KBM-7 (cell line): ENCODE measurements at regions not wholly inside any gene's neighbourhood (a gene's known extent, or its start where the extent isn't known, plus 50 kb on each side); places are given as distances from the start of the nearest gene placed in this dataset.
A peak's percentile ranks its signal among the peaks of the same experiment; 100 is the strongest.

Experiments used
- DNase-seq: peaks from one replicate; pipeline ENCODE4 v3.0.0-alpha.2; 2015
- in situ Hi-C: fragments of 300-500 bp; cut with MboI; formaldehyde crosslinking; loops from 2 replicates; pipeline ENCODE4 v1.14.3; 2020; ENCODE audit warnings: low sequenced_read_pairs, low pct_unique_long_range_greater_than_20kb, mixed read lengths

DNA sequence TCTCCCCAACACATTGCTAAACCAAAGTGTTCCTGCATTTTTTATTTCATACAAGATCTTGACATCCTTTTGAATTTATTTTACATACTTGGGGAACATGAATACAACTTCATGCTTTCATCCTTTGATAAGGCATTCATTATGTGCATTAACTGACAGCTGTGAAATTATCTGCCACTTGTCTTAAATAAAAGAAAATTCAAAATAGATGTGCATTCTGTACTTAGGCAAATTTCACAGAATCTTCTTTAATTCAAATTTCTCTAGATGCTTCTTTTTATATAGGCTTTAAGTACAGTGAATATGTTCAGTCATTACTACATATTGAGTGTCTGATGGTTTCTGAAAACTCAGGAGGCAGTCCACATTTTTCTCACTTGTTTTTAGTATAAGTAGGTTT is 518.1 kb downstream of the EPHA5 start:
- DNase-seq: no peak
- in situ Hi-C loops: no loop called here

DNA sequence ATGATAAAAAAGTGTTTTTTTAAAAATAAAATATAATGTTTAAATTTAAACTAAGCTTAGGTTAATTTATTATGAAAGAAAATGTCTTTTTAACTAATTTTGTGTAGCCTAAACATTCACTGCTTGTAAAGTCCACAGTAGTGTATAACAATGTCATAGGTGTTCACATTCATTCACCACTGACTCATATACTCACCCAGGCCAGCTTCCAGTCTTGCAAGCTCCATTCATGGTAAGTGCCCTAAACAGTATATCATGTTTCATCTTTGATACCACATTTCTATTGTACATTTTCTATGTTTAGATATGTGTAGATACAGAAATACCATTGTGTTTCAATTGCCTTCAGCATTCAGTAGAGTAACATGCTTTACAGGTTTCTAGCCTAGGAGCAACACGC is 530.3 kb downstream of the EPHA5 start:
- no peak for DNase-seq
- in situ Hi-C loops: no loop called here

DNA sequence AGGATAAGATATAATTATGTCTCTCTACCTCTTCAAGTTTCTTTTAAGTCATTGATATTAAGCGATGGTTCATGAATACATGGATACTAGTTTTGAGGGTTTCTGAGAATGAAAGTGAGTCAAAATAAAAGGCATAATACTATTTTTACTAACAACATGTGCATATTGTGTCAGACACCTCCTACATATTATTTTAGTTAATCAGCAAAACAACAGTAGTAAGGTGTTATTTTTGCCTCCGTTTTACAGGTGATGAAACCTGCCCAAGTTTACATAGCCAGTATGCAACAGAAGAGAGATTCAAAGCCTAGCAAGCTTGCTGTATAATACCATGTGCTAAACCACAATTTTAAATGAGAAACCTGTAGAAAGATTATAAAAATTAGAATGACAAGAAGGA is 544.1 kb downstream of the EPHA5 start:
- no peak for DNase-seq
- in situ Hi-C loops: no loop called here

DNA sequence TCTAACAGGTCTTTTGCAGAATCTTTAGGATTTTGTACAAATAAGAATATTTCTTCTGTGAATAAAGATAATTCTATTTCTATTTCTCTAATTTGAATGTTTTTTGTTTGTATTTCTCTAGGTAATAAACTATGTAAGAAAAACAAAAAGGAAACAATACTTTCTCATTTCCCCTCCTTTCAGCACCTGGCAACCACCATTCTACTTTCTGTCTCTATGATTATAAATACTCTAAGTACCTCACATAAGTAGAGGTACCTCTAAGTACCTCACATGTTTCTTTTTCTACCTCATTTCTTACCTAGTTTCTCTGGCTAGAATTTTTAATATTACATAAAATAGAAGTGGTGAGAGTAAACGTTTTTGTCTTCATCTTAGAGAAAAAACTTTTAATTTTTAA is 550.0 kb downstream of the EPHA5 start:
- in situ Hi-C loops: no loop called here

DNA sequence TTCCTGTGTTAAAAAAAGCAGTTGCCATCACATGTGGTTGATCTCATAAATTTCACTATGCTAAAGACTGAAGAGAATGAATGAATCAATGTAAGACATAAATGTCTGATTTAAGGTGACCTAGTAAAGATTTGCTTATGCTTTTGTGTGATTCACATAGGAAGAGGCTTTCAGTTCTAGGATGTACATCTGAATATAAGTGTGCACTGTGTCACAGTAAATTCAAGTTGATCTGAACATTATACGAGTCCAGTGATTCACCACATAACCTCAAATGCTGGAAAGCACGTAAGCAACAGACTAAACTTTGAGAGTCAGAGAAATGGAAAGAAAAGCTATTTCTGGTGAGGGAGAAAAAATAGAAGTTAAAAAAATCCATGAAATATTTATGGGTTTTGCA is 567.9 kb downstream of the EPHA5 start:
- DNase-seq: no peak
- in situ Hi-C loops: no loop called here

More for the DNA sequence above, 550.0 kb downstream of the EPHA5 start:
- no peak for DNase-seq

DNA sequence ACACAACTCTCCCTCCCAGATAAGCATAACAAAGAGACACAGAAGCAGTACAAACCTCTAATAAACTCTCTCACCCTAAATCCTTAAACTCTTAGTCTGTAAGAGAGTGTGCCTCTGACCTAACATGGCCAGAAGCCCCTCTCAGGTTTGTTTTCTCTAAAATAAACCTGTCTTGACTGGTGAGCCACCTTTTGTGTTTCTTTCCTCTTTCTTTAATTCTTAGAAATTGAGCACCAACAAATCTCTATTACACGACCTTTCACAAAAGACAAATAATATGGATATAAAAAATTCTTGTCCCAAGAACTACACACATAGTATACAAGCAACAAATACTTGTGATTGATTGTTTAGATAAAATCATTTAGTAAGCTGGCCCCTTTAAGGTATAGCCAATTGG is 573.7 kb downstream of the EPHA5 start:
- DNase-seq: no peak
- in situ Hi-C loops: no loop called here

DNA sequence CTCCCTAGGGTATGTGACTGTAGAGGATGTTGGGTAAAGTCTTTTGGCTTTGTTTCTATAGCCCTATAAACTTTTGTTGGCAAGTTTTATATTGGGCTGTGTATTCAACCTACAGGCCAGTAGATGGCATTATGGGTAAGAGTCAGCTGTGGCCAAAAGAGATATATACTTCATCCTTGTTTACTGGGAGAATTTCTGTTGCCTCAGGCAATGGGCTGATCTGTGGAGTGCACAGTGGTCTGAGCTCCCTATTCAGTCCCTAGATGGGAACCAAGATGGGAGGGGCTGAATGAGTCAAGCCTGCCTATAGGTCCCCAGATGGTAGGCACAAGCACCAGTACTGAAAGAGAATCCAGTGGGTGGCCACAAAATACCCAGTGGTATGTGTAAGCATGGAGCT is 580.6 kb downstream of the EPHA5 start:
- DNase-seq: no peak
- in situ Hi-C loops: no loop called here

DNA sequence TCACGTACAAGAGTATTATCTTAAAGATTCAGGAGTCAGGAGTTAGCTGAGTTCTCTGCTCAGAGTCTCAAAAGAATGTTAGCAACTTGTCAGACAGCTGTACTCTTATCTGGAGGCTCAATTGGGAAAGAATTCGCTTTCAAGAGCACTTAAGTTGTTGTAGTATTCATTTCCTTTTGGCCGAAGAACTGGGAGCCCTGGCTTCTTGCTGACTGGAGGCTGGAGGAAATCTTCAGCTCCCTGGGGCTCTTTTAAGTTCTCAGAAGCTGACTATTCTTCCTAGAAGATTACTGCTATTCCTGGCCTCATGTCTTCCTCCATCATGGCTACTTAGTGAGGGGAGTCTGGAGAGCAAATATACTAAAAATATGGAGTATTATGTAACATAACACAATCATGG is 587.2 kb downstream of the EPHA5 start:
- peak; percentile 11 for DNase-seq
- in situ Hi-C loops: no loop called here

DNA sequence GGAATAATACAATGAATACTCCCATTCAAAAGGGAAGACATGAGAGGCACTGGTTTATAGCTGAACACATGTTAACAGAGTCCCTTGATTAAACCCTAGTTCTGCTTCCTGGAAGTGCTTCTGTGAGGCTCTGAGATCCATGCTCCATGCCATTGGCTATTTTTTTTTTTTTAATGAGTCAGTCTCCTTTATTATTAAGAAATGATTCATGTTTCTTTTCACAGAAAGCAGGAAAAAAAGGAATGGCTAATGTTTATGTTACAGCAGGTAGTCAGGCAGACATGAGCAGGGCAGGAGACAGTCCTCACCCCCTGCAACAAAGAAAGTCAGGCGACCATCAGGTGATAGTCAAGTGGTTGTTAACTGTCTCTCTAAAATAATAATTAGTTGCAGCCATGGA is 598.7 kb downstream of the EPHA5 start:
- DNase-seq: no peak
- in situ Hi-C loops: no loop called here

DNA sequence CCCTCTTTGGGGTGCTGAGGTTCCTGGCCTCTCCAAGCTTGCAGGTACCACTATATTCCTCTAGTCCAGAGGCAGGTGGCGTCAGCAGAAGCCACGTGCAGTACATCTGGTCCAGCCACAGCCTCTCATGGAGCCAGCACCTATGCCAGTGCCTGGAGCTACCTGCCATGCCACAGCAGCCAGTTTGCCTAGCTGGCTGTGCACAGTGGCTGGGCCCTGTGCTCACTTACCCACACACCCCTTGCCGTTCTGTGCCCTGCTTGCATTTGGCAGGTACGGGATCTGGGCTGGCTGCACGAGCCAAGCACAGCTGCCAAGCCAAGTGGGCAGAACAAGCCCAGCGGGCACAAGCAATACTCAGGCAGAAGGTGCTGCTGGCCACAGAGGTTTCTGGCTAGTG is 601.1 kb downstream of the EPHA5 start:
- no peak for DNase-seq
- in situ Hi-C loops: no loop called here

DNA sequence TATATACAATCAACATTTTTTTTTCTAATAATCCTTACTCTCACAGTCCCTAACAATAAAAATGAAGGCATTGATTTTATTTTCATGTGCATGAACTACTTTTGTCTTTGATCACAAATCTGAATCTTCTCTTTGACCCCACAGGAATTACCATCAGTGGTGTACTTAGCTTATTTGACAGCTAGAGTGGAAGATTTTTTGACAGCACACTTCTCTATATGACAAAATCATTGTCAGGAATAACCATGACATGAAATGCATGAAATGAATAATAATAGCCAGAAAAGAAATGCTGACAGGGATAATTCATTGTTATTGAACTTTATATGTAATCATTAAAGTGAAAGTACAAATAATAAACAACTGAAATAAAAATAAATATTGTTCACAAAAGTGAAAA is 604.2 kb downstream of the EPHA5 start:
- DNase-seq: no peak
- in situ Hi-C loops: no loop called here

DNA sequence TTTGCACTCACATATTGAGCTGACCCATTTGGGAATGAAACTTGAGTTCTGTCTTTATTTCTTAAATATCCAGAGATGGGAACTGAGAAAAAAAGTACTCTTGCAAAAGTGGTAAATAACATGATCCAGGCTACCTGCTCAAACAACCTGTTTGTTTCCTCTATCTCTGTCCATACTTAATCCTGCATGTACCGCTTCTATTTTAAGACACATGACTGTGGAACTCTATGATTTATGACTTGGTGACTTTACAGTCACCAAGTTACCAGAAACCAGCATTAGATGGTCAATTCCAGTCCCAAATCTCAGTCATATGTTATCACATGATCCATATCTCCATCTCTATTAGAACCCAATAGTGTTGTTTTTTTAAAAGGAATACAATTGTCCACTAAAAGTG is 606.7 kb downstream of the EPHA5 start:
- in situ Hi-C loops: no loop called here
- no peak for DNase-seq

DNA sequence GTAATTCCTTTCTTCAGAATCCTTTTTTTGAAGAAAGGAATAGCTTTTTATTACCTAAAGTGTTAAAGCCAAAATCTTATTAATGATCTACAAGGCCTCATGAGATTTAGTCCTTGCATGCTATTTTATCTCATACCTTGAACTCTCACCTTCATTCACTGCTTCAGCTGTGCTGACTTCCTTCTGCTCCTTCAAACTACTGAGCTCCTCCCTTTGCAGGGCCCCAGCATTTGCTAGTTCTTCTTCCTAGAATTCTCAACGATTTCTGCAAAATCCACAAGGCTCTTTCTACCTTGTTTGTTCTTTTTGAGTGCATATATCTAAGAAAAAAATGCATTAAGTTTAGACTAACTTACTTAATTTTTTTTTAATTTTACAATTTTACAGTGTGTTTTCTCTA is 619.5 kb downstream of the EPHA5 start:
- in situ Hi-C loops: no loop called here
- DNase-seq: peak; percentile 77

DNA sequence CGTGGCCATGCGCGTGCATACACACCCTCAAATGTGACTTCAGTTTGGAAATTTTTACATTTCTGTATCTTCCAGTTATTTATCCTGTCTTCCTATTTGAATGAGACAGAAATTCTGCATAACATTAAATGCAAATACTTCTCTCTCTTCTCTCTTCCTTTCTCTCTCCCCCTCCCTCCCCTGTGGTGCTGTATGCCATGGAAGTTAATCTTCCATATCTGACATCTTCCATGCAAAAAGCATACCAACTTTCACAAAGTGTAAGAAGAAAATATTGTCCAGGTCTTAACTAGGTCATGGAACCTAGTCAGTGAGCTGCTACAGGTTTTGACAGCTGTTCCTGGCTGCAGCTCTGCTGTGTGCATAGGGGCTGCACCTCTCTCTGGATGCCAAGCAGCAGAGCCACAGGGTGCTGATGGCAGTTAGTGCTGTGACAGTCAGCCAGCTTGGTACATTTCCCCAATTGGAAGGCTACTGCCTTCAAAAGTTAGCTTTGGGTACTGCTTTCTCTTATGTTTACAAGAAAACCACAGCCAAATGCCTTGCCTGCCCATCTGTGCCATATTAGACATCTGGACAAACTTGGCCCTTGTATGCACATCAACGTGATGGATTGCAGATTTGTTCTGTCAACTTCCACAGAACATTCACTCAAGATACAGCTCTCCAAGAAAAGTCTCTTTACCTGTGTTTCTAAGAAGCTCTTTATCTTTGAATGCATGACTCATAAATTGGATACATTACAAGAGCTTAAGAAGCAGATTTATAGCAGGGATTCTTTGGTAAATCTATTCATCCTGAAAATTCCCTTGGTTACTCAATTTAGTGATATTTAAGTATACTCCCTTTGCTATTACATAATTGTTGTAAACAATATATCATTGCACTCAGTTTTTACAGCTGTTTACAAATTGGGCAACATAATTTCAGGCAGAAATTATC is 623.8 kb downstream of the EPHA5 start:
- DNase-seq: peak; percentile 10
- in situ Hi-C loops: no loop called here

DNA sequence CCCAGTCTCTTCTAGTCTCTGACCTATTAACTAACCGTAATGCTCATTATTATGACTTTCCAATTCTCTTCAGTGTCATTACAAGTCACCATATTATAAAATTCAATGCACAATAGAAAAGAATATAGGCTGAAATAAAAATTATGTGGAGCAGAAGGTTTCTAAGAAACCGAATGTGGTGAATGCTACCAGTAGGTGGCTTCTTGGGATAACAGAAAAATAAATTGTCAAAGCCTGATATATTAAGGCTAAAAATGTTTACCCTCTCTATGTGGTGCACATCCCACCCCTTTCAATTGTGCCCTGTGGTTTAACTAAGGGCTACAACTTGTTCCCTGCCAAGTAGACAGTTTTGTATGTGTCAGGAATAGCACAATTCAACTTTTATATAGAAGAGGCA is 624.6 kb upstream of the TECRL start:
- in situ Hi-C loops: no loop called here
- peak; percentile 9 for DNase-seq

DNA sequence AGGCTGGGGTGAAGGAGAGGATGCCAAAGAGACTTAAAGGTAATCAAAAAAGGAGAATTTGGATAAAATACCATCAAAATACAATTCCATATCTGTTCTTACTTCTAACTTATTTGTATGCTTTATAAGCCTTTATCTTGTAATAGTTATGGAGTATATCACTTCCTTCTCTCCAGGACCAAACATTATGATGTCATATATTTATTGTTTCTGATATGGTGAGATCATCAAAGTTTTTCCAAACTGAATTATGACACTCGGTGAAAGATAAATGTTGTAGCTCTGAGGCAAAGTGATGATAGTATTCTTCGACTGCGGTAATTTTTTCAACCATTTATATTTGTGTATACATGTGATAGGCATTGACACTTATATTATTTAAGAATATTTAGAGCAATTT is 619.3 kb upstream of the TECRL start:
- in situ Hi-C loops: no loop called here

DNA sequence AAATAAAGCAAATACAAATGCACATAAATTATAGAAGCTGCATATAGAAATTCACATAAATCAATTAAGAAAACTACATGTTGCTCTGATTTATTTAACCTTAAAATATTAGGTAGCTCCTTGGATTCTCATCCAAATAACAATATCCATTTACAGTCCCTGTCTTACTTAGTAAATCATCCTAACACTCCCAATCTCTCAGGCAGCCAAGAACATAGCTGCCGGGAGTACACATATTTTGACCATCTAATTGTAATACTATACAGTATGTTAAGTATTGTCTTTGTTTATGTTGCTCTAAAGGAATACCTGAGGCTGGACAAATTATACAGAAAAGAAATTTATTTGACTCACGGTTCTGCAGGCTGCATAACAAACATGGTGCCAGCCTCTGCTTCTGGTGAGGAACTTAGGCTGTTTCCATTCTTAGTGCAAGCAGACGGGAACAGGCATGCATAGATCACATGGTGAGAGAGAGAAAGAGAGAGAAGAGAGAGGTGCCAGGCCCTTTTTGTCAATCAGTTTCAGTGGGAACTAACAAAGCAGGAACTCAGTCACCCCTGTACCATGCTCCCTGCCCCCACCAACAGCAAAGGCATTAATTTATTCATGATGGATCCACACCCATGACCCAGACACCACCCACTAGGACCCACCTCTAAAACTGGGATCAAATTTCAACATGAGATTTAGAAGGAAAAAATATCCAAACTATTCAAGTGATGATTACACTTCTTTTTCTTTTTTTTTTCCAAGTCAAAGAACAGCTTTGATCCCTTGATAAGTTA is 614.8 kb upstream of the TECRL start:
- no peak for DNase-seq
- in situ Hi-C loops: no loop called here

More for the DNA sequence above, 619.3 kb upstream of the TECRL start:
- DNase-seq: no peak

DNA sequence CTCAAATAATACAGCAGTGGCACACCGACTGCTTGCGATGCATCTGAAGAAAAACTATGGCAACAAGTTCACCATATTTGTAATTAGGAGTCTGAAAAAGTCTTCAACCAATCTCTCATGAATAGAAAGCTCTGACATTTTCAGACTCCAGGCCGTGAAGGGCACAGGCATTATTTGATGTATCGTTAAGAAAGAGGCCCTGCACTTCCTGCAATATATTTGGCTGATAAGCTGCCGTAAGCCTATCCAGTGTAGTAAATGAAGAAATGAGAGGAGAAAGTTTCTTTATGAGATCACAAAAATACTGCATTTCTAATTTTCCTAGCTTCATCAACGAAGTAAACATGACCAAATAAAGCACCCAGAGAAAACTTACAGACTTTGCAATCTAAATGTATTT is 613.8 kb upstream of the TECRL start:
- in situ Hi-C loops: no loop called here
- DNase-seq: no peak

DNA sequence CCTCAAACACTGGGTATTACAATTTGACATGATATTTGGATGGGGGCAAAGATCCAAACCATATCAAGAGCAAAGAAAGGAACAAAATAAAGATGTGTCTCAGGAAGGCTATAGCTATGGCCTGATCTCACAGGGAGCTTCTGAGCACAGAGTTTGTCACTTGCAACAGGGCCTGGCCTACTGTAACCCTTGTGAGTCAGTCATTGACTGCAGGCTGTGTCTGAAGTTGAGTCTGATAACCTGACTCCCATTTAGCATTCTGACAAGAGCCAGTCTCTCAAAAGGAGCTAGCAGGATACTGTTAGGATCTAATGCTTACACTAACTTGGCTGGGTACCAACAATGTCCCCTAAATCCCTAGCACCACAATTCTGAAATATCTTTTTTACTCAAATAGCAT is 612.5 kb upstream of the TECRL start:
- DNase-seq: no peak

DNA sequence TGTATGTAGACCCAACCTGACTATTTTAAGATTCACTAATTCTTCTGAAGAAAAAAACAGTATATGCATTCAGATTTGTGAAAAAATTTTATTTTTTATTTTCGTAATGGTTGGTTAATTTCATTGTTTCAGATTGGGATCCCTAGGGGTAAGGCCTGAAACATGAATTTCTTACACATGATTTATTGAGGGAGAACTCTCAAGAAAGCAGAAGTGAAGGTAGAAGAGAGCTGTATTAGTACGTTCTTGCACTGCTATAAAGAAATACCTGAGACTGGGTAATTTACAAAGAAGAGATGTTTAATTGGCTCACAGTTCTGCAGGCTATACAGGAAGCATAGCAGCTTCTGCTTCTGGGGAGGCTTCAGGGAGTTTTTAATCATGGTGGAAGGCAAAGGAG is 611.9 kb upstream of the TECRL start:
- DNase-seq: peak; percentile 7

More for the DNA sequence above, 612.5 kb upstream of the TECRL start:
- in situ Hi-C loops: no loop called here

More for the DNA sequence above, 611.9 kb upstream of the TECRL start:
- in situ Hi-C loops: no loop called here
